SK-N-SH (cell line): ENCODE measurements at regions not wholly inside any gene's neighbourhood (a gene's known extent, or its start where the extent isn't known, plus 50 kb on each side); places are given as distances from the start of the nearest gene placed in this dataset.

Experiments
- CTCF ChIA-PET: fragments of 300-600, 350-600 bp; formaldehyde crosslinking; extraction: SDS; loops from one replicate; lab custom pipeline; 2021; lab: Yijun Ruan, JAX
- POLR2A ChIA-PET: fragments of 350-600 bp; sonication (Branson Sonifier 250); formaldehyde crosslinking; extraction: SDS; loops from one replicate; lab custom pipeline; 2020; ENCODE audit warnings: antibody characterized with exemption, inconsistent platforms; lab: Yijun Ruan, JAX
- DNase-seq: peaks from one replicate; pipeline ENCODE4 v3.0.0; 2012
- H2AFZ ChIP-seq: fragments of 200-600 bp; sonication (generic); 2 replicates; pipeline ENCODE4 v1.8.1; 2016; ENCODE audit warnings: antibody characterized with exemption, mild to moderate bottlenecking, low read depth
- H3F3A ChIP-seq: fragments of 200-600 bp; sonication (generic); replicated peaks from 2 replicates; pipeline ENCODE3; 2016; ENCODE audit warnings: antibody characterized with exemption, mild to moderate bottlenecking; ENCODE audit not compliant: insufficient read depth
- H3K27ac ChIP-seq, 2 experiments: fragments of 200-500 bp in 1 of 2; fragments of 200-600 bp in 1 of 2; sonication (Bioruptor generic) in 1 of 2; sonication (generic), shearing (Covaris generic) in 1 of 2; 2 replicates each; pipeline versions ENCODE4 v1.5.1 to v1.6.1; 2014 to 2016; ENCODE audit warnings: low read depth in 2 of 2, inconsistent platforms in 1 of 2, low read length in 1 of 2, mild to moderate bottlenecking in 1 of 2, mixed read lengths in 1 of 2
- H3K27me3 ChIP-seq: fragments of 200-600 bp; sonication (generic), shearing (Covaris generic); 2 replicates; pipeline ENCODE4 v1.6.1; 2016; ENCODE audit warnings: mixed run types; ENCODE audit not compliant: insufficient read depth
- H3K36me3 ChIP-seq, 2 experiments: fragments of 200-500 bp in 1 of 2; fragments of 200-600 bp in 1 of 2; sonication (Bioruptor generic) in 1 of 2; sonication (generic) in 1 of 2; replicated peaks in 1 of 2; 2 replicates each; pipeline versions ENCODE3 to v1.5.1; 2014 to 2016; ENCODE audit warnings: low read length in 1 of 2, mild to moderate bottlenecking in 1 of 2; ENCODE audit not compliant: insufficient read depth in 2 of 2, control insufficient read depth in 1 of 2
- H3K4me1 ChIP-seq, 2 experiments: fragments of 200-500 bp in 1 of 2; fragments of 200-600 bp in 1 of 2; sonication (Bioruptor generic) in 1 of 2; sonication (generic), shearing (Covaris generic) in 1 of 2; 2 replicates each; pipeline versions ENCODE4 v1.5.1 to v1.6.1; 2014 to 2016; ENCODE audit warnings: low read depth in 1 of 2, low read length in 1 of 2, mixed run types in 1 of 2; ENCODE audit not compliant: insufficient read depth in 2 of 2, control insufficient read depth in 1 of 2
- H3K4me2 ChIP-seq: fragments of 200-600 bp; sonication (generic), shearing (Covaris generic); 2 replicates; pipeline ENCODE4 v1.6.1; 2017; ENCODE audit warnings: mixed run types
- H3K4me3 ChIP-seq, 2 experiments: fragments of 200-500 bp in 1 of 2; fragments of 200-600 bp in 1 of 2; sonication (Bioruptor generic) in 1 of 2; sonication (generic), shearing (Covaris generic) in 1 of 2; 2 replicates each; pipeline versions ENCODE4 v1.5.1 to v1.8.1; 2014 to 2016; ENCODE audit warnings: low read depth in 2 of 2, inconsistent platforms in 1 of 2, low read length in 1 of 2, mild to moderate bottlenecking in 1 of 2, mixed read lengths in 1 of 2, moderate library complexity in 1 of 2
- H3K79me2 ChIP-seq: fragments of 200-600 bp; sonication (generic); 2 replicates; pipeline ENCODE4 v1.8.1; 2017; ENCODE audit warnings: mild to moderate bottlenecking; ENCODE audit not compliant: insufficient read depth
- H3K9ac ChIP-seq: fragments of 200-600 bp; sonication (generic); 2 replicates; pipeline ENCODE4 v1.6.1; 2017; ENCODE audit warnings: mixed run types
- H3K9me2 ChIP-seq: fragments of 200-600 bp; sonication (generic); 2 replicates; pipeline ENCODE4 v1.6.1; 2017; ENCODE audit warnings: mixed run types
- H3K9me3 ChIP-seq: fragments of 200-600 bp; sonication (generic); 2 replicates; pipeline ENCODE4 v1.6.1; 2017; ENCODE audit warnings: mixed run types, mild to moderate bottlenecking, moderate library complexity
- H4K20me1 ChIP-seq: fragments of 200-600 bp; sonication (generic); 2 replicates; pipeline ENCODE4 v1.6.1; 2017; ENCODE audit warnings: mild to moderate bottlenecking, mixed run types; ENCODE audit not compliant: insufficient read depth
- CHD2 ChIP-seq: fragments of 150-350 bp; IDR thresholded peaks from 2 replicates; pipeline ENCODE4 v1.6.1; 2018; ENCODE audit warnings: low read length; ENCODE audit not compliant: partially characterized antibody
- ELF1 ChIP-seq: IDR thresholded peaks from 2 replicates; pipeline ENCODE4 v1.4.0; 2012
- EP300 ChIP-seq, 2 experiments: IDR thresholded peaks; 2 replicates each; pipeline versions ENCODE4 v1.4.0 to v1.6.1; 2012; ENCODE audit warnings: borderline replicate concordance in 1 of 2, low read depth in 1 of 2, low read length in 1 of 2
- FOXJ3 ChIP-seq: sonication (generic); formaldehyde crosslinking; IDR thresholded peaks from 2 replicates; pipeline ENCODE4 v1.5.1; 2020; ENCODE audit warnings: mild to moderate bottlenecking, missing genetic modification reagents
- FOXM1 ChIP-seq: IDR thresholded peaks from 2 replicates; pipeline ENCODE4 v1.4.0; 2012; ENCODE audit warnings: low read depth, mild to moderate bottlenecking
- GABPA ChIP-seq: IDR thresholded peaks from 2 replicates; pipeline ENCODE4 v1.4.0; 2012; ENCODE audit warnings: low read depth, mild to moderate bottlenecking
- MAX ChIP-seq: IDR thresholded peaks from 2 replicates; pipeline ENCODE4 v1.4.0; 2012; ENCODE audit warnings: low read depth
- MEF2A ChIP-seq: IDR thresholded peaks from 2 replicates; pipeline ENCODE4 v1.4.0; 2012; ENCODE audit warnings: low read depth, borderline replicate concordance
- PBX3 ChIP-seq: IDR thresholded peaks from 2 replicates; pipeline ENCODE4; 2012
- RAD21 ChIP-seq: IDR thresholded peaks from 2 replicates; pipeline ENCODE4 v1.6.1; 2012; ENCODE audit warnings: mild to moderate bottlenecking, low read length
- RCOR1 ChIP-seq: fragments of 150-350 bp; IDR thresholded peaks from 2 replicates; pipeline ENCODE4 v1.6.1; 2017; ENCODE audit warnings: antibody characterized with exemption, low read length
- RXRA ChIP-seq: IDR thresholded peaks from 2 replicates; pipeline ENCODE4 v1.4.0; 2012; ENCODE audit warnings: low read depth, mild to moderate bottlenecking, borderline replicate concordance
- SIN3A ChIP-seq: IDR thresholded peaks from 2 replicates; pipeline ENCODE4 v1.6.1; 2012; ENCODE audit warnings: low read depth, mild to moderate bottlenecking, low read length, moderate library complexity, borderline replicate concordance
- SMC3 ChIP-seq: IDR thresholded peaks from 2 replicates; pipeline ENCODE4 v1.6.1; 2012; ENCODE audit warnings: low read depth, low read length, improper control_type of control experiment
- TAF1 ChIP-seq: IDR thresholded peaks from 2 replicates; pipeline ENCODE4 v1.6.1; 2012; ENCODE audit warnings: low read depth, mild to moderate bottlenecking, low read length, moderate library complexity, borderline replicate concordance
- TEAD4 ChIP-seq: IDR thresholded peaks from 2 replicates; pipeline ENCODE4 v1.4.0; 2012; ENCODE audit warnings: mild to moderate bottlenecking, borderline replicate concordance; ENCODE audit not compliant: insufficient read depth
- USF1 ChIP-seq: IDR thresholded peaks from 2 replicates; pipeline ENCODE4 v1.4.0; 2012; ENCODE audit warnings: low read depth, borderline replicate concordance
- USF2 ChIP-seq: fragments of 150-350 bp; IDR thresholded peaks from 2 replicates; pipeline ENCODE4 v1.6.1; 2017; ENCODE audit warnings: antibody characterized with exemption, low read length, low read depth, borderline replicate concordance
- WGBS: methylation state at CpG from one replicate; pipeline ENCODE4 v1.1.6; 2017; ENCODE audit warnings: low lambda C conversion rate; 5-methylcytosine and 5-hydroxymethylcytosine counted together

GRCh38 chr9:27653246-27653645 lies 80.0 kb upstream of the C9orf72 start (continued):
- TF ChIP-seq USF1 (no peak), RXRA (no peak), FOXJ3 (no peak), SMC3 (no peak)

- no peak for DNase-seq
- Histone ChIP-seq H3K27me3 (no peaks in the 10 kb centered on the region), H3K79me2 (no peaks in the 10 kb centered on the region), H4K20me1 (no peaks in the 10 kb centered on the region), H3K9me2 (no peaks in the 10 kb centered on the region), H2AFZ (no peak overlapping the region), H3F3A (no peaks in the 10 kb centered on the region), H3K4me1 (no peaks in the 10 kb centered on the region; a peak in 1 of 4 replicates), H3K9ac (no peak overlapping the region), H3K9me3 (no peaks in the 10 kb centered on the region), H3K4me3 (no peak overlapping the region), H3K4me2 (no peak overlapping the region), H3K27ac (no peak overlapping the region), H3K36me3 (no peaks in the 10 kb centered on the region)
- TF ChIP-seq TAF1, result no peak
- TF ChIP-seq RAD21, result no peak
- TF ChIP-seq ELF1, result no peak
- no peak for TF ChIP-seq USF2
- TF ChIP-seq PBX3, result no peak
- TF ChIP-seq SIN3A, result no peak
- TF ChIP-seq MAX, result no peak
- no peak for TF ChIP-seq FOXJ3
- TF ChIP-seq EP300 (IDR thresholded peaks at IDR 0.05; ENCODE audit: borderline replicate concordance in 1 of 2, low read depth in 1 of 2, low read length in 1 of 2), result no peak
- no peak for TF ChIP-seq FOXM1
- no peak for TF ChIP-seq TEAD4
- TF ChIP-seq GABPA, result no peak
- TF ChIP-seq MEF2A, result no peak
- TF ChIP-seq RCOR1, result no peak
- no peak for TF ChIP-seq CHD2
- no peak for TF ChIP-seq SMC3
- POLR2A ChIA-PET, result no interaction called here
- WGBS, result 61% methylated on average over 3 of the region's 3 CpGs
- CTCF ChIA-PET, result no interaction called here
Observed at GRCh38 chr9:27653957-27654356, 80.7 kb upstream of the C9orf72 start.
